Transverse colon (tissue), 4 donors: ENCODE measurements at regions not wholly inside any gene's neighbourhood (a gene's known extent, or its start where the extent isn't known, plus 50 kb on each side); places are given as distances from the start of the nearest gene placed in this dataset.
A peak's percentile ranks its signal among the peaks of the same experiment; 100 is the strongest.
"Not testable (repeated sequence)": the region's sequence is repeated elsewhere in the genome, so short reads cannot be mapped to it uniquely, and the experiment has no call there.

Experiments used
- DNase-seq: peaks from one replicate; pipeline ENCODE4 v3.0.0-alpha.2; 2019
- H3K27ac ChIP-seq, 4 donors: fragments of 200-600 bp; sonication (generic); 2 replicates each; pipeline ENCODE4 v1.5.1; 2016 to 2018; ENCODE audit warnings: inconsistent platforms in 4 of 4
- H3K27me3 ChIP-seq: fragments of 200-600 bp; sonication (generic); 2 replicates; pipeline ENCODE4 v1.5.1; 2017; ENCODE audit warnings: inconsistent platforms
- H3K36me3 ChIP-seq, 4 donors: fragments of 200-600 bp; sonication (generic); 2 replicates each; pipeline ENCODE4 v1.5.1; 2017 to 2019; ENCODE audit warnings: inconsistent platforms in 4 of 4
- H3K4me1 ChIP-seq, 4 donors: fragments of 200-600 bp; sonication (generic); 2 replicates each; pipeline ENCODE4 v1.5.1; 2017 to 2020; ENCODE audit warnings: inconsistent platforms in 4 of 4
- H3K4me3 ChIP-seq, 4 donors: fragments of 200-600 bp; sonication (generic); 1 replicate in 1 of 4; 2 replicates in 3 of 4; pipeline versions ENCODE4 v1.5.1 to v1.6.1; 2017 to 2019; ENCODE audit warnings: inconsistent platforms in 4 of 4
- H3K9me3 ChIP-seq, 2 donors: fragments of 200-600 bp; sonication (generic); 2 replicates each; pipeline ENCODE4 v1.5.1; 2017 to 2019; ENCODE audit warnings: inconsistent platforms in 2 of 2
- CTCF ChIP-seq, 5 experiments: fragments of 200-600 bp in 3 of 5; fragments of 450-650 bp in 2 of 5; sonication (generic) in 3 of 5; IDR thresholded peaks; 1 replicate in 2 of 5; 2 replicates in 3 of 5; pipeline ENCODE4 v1.5.1; 2016 to 2017; ENCODE audit warnings: antibody characterized with exemption in 5 of 5, inconsistent platforms in 3 of 5, mild to moderate bottlenecking in 2 of 5, moderate library complexity in 1 of 5
- WGBS, 2 donors: methylation state at CpG; one replicate each; pipeline ENCODE4 v1.1.5; 2018; ENCODE audit warnings: low coverage in 1 of 2; 5-methylcytosine and 5-hydroxymethylcytosine counted together
- in situ Hi-C, 4 donors: fragments of 200-750 bp; cut with MboI; loops; one replicate each; pipeline versions ENCODE4 v1.15.0 to v1.15.1; 2017; ENCODE audit warnings: low sequenced_read_pairs in 3 of 4, low pct_ligation_motif_present in 1 of 4, low pct_unique_long_range_greater_than_20kb in 1 of 4
- intact Hi-C: fragments of 100-400 bp; cut with DNase I; formaldehyde crosslinking; loops from one replicate; pipeline ENCODE4 v1.15.1; 2023; ENCODE audit warnings: low total_unique reads

GRCh38 chr9:42443414-42443813 is 260.0 kb downstream of the SPATA31A6 start:
- WGBS, 2 donors = 63% methylated on average over 2 of the region's 2 CpGs; no CpG with 5 or more reads in 1 of the 2 donors
- DNase-seq, H3K4me1 ChIP-seq, intact Hi-C loops, H3K36me3 ChIP-seq, H3K4me3 ChIP-seq, H3K27me3 ChIP-seq, in situ Hi-C loops, H3K27ac ChIP-seq, H3K9me3 ChIP-seq: not testable (repeated sequence)

GRCh38 chr9:42461436-42461835 is 278.0 kb downstream of the SPATA31A6 start:
- H3K36me3 ChIP-seq, intact Hi-C loops, H3K9me3 ChIP-seq, DNase-seq, in situ Hi-C loops, H3K4me3 ChIP-seq, H3K27me3 ChIP-seq, H3K27ac ChIP-seq, H3K4me1 ChIP-seq: not testable (repeated sequence)
- 79% methylated on average over 2 of the region's 2 CpGs; no CpG with 5 or more reads in 1 of the 2 donors for WGBS, 2 donors

- intact Hi-C loops, in situ Hi-C loops: not testable (repeated sequence)
- 54% methylated on average over 1 of the region's 1 CpG; no CpG with 5 or more reads in 1 of the 2 donors for WGBS, 2 donors
These were observed 278.4 kb downstream of the SPATA31A6 start for GRCh38 chr9:42461863-42462262.

GRCh38 chr9:42463981-42464380 is 280.5 kb downstream of the SPATA31A6 start:
- H3K4me3 ChIP-seq, H3K4me1 ChIP-seq, H3K27me3 ChIP-seq, in situ Hi-C loops, DNase-seq, H3K27ac ChIP-seq, intact Hi-C loops, H3K9me3 ChIP-seq, H3K36me3 ChIP-seq: not testable (repeated sequence)
- 66% methylated on average over 3 of the region's 3 CpGs; no CpG with 5 or more reads in 1 of the 2 donors for WGBS, 2 donors

More at GRCh38 chr9:42461863-42462262, 278.4 kb downstream of the SPATA31A6 start:
- DNase-seq, H3K27ac ChIP-seq, H3K36me3 ChIP-seq, H3K27me3 ChIP-seq, H3K4me3 ChIP-seq, H3K9me3 ChIP-seq, H3K4me1 ChIP-seq: not testable (repeated sequence)

- H3K36me3 ChIP-seq, in situ Hi-C loops, H3K9me3 ChIP-seq, H3K4me1 ChIP-seq, DNase-seq, intact Hi-C loops, H3K27ac ChIP-seq, H3K27me3 ChIP-seq, H3K4me3 ChIP-seq: not testable (repeated sequence)
- WGBS, 2 donors = 45% methylated on average over 3 of the region's 3 CpGs; no CpG with 5 or more reads in 1 of the 2 donors
- peak in 3 of 5 experiments; percentile 30 to 32 (median 30) for TF ChIP-seq CTCF (IDR thresholded peaks at IDR 0.05)
These were observed 287.1 kb downstream of the SPATA31A6 start for GRCh38 chr9:42470577-42470976.

- H3K4me3 ChIP-seq, H3K4me1 ChIP-seq, H3K9me3 ChIP-seq, in situ Hi-C loops, DNase-seq, H3K27me3 ChIP-seq, H3K36me3 ChIP-seq, H3K27ac ChIP-seq, intact Hi-C loops: not testable (repeated sequence)
- WGBS, 2 donors = 71% methylated on average over 1 of the region's 2 CpGs; no CpG with 5 or more reads in 1 of the 2 donors
These were observed 307.5 kb downstream of the SPATA31A6 start for GRCh38 chr9:42490989-42491388.

GRCh38 chr9:42502620-42503264 is 319.3 kb downstream of the SPATA31A6 start:
- in situ Hi-C loops, H3K4me1 ChIP-seq, H3K36me3 ChIP-seq, H3K9me3 ChIP-seq, intact Hi-C loops, H3K27ac ChIP-seq, DNase-seq, H3K4me3 ChIP-seq, H3K27me3 ChIP-seq: not testable (repeated sequence)
- 93% methylated on average over 12 of the region's 12 CpGs; no CpG with 5 or more reads in 1 of the 2 donors for WGBS, 2 donors

- in situ Hi-C loops, H3K36me3 ChIP-seq, intact Hi-C loops, H3K27me3 ChIP-seq, H3K9me3 ChIP-seq, H3K27ac ChIP-seq, H3K4me3 ChIP-seq, DNase-seq, H3K4me1 ChIP-seq: not testable (repeated sequence)
- 35% methylated on average over 2 of the region's 2 CpGs; no CpG with 5 or more reads in 1 of the 2 donors for WGBS, 2 donors
These were observed 324.7 kb downstream of the SPATA31A6 start for GRCh38 chr9:42508111-42508510.

- intact Hi-C loops, H3K27me3 ChIP-seq, H3K36me3 ChIP-seq, H3K27ac ChIP-seq, H3K9me3 ChIP-seq, H3K4me1 ChIP-seq, H3K4me3 ChIP-seq, DNase-seq, in situ Hi-C loops: not testable (repeated sequence)
- no CpG with 5 or more reads among the region's 2 CpGs for WGBS, 2 donors
These were observed 330.1 kb downstream of the SPATA31A6 start for GRCh38 chr9:42513535-42513934.

- DNase-seq, H3K27me3 ChIP-seq, H3K4me3 ChIP-seq, H3K4me1 ChIP-seq, H3K36me3 ChIP-seq, H3K27ac ChIP-seq, intact Hi-C loops, in situ Hi-C loops, H3K9me3 ChIP-seq: not testable (repeated sequence)
- 70% methylated on average over 11 of the region's 13 CpGs; no CpG with 5 or more reads in 1 of the 2 donors for WGBS, 2 donors
These were observed 351.0 kb downstream of the SPATA31A6 start for GRCh38 chr9:42534325-42534983.
